ENCODE measurements at regions not wholly inside any gene's neighbourhood (a gene's known extent, or its start where the extent isn't known, plus 50 kb on each side); places are given as distances from the start of the nearest gene placed in this dataset.
"Not testable (repeated sequence)": the region's sequence is repeated elsewhere in the genome, so short reads cannot be mapped to it uniquely, and the experiment has no call there.

- not testable (repeated sequence) for H3K27me3 ChIP-seq (ENCODE audit: control insufficient read depth in 3 of 3, insufficient read depth in 3 of 3, low read depth in 1 of 3, low read length in 3 of 3); H3K79me1 ChIP-seq (ENCODE audit: low read depth, low read length); H3K36me3 ChIP-seq (replicated peaks in 1 of 2; ENCODE audit: control insufficient read depth in 2 of 2, insufficient read depth in 2 of 2, low read length in 2 of 2); H3K14ac ChIP-seq (ENCODE audit: low read length); H3K4me2 ChIP-seq (ENCODE audit: insufficient read depth, low read length, poor library complexity, severe bottlenecking); DNase-seq (ENCODE audit: low spot score); H2AFZ ChIP-seq (ENCODE audit: low read length); H3K27ac ChIP-seq (replicated peaks; ENCODE audit: low read length); H4K8ac ChIP-seq (ENCODE audit: low read depth, low read length); H3K9me3 ChIP-seq (replicated peaks in 1 of 2; ENCODE audit: control insufficient read depth in 2 of 2, insufficient read depth in 1 of 2, low read depth in 1 of 2, low read length in 2 of 2); H3K4ac ChIP-seq (ENCODE audit: low read length); H3K9ac ChIP-seq (ENCODE audit: low read depth, low read length, poor library complexity); H2AK5ac ChIP-seq (ENCODE audit: low read depth, low read length); H3K23ac ChIP-seq (ENCODE audit: low read depth, low read length, poor library complexity); H3K4me1 ChIP-seq (ENCODE audit: control insufficient read depth in 2 of 2, insufficient read depth in 1 of 2, low read depth in 1 of 2, low read length in 2 of 2); H3K18ac ChIP-seq (ENCODE audit: low read length); H3K4me3 ChIP-seq (ENCODE audit: low read length in 2 of 2); H2BK15ac ChIP-seq (ENCODE audit: low read length); H4K91ac ChIP-seq (ENCODE audit: low read depth, low read length, poor library complexity); H2BK5ac ChIP-seq (ENCODE audit: low read length); H2BK120ac ChIP-seq (ENCODE audit: low read depth, low read length); H2BK12ac ChIP-seq (ENCODE audit: low read length)
- no CpG with 5 or more reads among the region's 6 CpGs for WGBS, 2 donors (ENCODE audit: extremely low coverage in 2 of 2, insufficient read length in 2 of 2, insufficient replicate concordance in 1 of 2)
Measured at GRCh38 chr1:146774988-146775387, 163.1 kb upstream of the NBPF12 start.

- not testable (repeated sequence) for H3K4me2 ChIP-seq (ENCODE audit: insufficient read depth, low read length, poor library complexity, severe bottlenecking); H3K4me1 ChIP-seq (ENCODE audit: control insufficient read depth in 2 of 2, insufficient read depth in 1 of 2, low read depth in 1 of 2, low read length in 2 of 2); H2BK15ac ChIP-seq (ENCODE audit: low read length); H3K4me3 ChIP-seq (ENCODE audit: low read length in 2 of 2); H3K27me3 ChIP-seq (ENCODE audit: control insufficient read depth in 3 of 3, insufficient read depth in 3 of 3, low read depth in 1 of 3, low read length in 3 of 3); H2AK5ac ChIP-seq (ENCODE audit: low read depth, low read length); H3K14ac ChIP-seq (ENCODE audit: low read length); H3K23ac ChIP-seq (ENCODE audit: low read depth, low read length, poor library complexity); H2BK12ac ChIP-seq (ENCODE audit: low read length); H3K9me3 ChIP-seq (replicated peaks in 1 of 2; ENCODE audit: control insufficient read depth in 2 of 2, insufficient read depth in 1 of 2, low read depth in 1 of 2, low read length in 2 of 2); H3K18ac ChIP-seq (ENCODE audit: low read length); H3K27ac ChIP-seq (replicated peaks; ENCODE audit: low read length); DNase-seq (ENCODE audit: low spot score); H3K4ac ChIP-seq (ENCODE audit: low read length); H4K8ac ChIP-seq (ENCODE audit: low read depth, low read length); H2BK5ac ChIP-seq (ENCODE audit: low read length); H3K79me1 ChIP-seq (ENCODE audit: low read depth, low read length); H3K36me3 ChIP-seq (replicated peaks in 1 of 2; ENCODE audit: control insufficient read depth in 2 of 2, insufficient read depth in 2 of 2, low read length in 2 of 2); H4K91ac ChIP-seq (ENCODE audit: low read depth, low read length, poor library complexity); H2AFZ ChIP-seq (ENCODE audit: low read length); H3K9ac ChIP-seq (ENCODE audit: low read depth, low read length, poor library complexity); H2BK120ac ChIP-seq (ENCODE audit: low read depth, low read length)
- WGBS, 2 donors (ENCODE audit: extremely low coverage in 2 of 2, insufficient read length in 2 of 2, insufficient replicate concordance in 1 of 2): no CpG with 5 or more reads among the region's 7 CpGs
Measured at GRCh38 chr1:146774271-146774670, 163.9 kb upstream of the NBPF12 start.

- H3K4me2 ChIP-seq (ENCODE audit: insufficient read depth, low read length, poor library complexity, severe bottlenecking); H2BK12ac ChIP-seq (ENCODE audit: low read length); H3K79me1 ChIP-seq (ENCODE audit: low read depth, low read length); H2AK5ac ChIP-seq (ENCODE audit: low read depth, low read length); H3K4me3 ChIP-seq (ENCODE audit: low read length in 2 of 2); H2AFZ ChIP-seq (ENCODE audit: low read length); H3K14ac ChIP-seq (ENCODE audit: low read length); H3K18ac ChIP-seq (ENCODE audit: low read length); H3K4me1 ChIP-seq (ENCODE audit: control insufficient read depth in 2 of 2, insufficient read depth in 1 of 2, low read depth in 1 of 2, low read length in 2 of 2); H3K27me3 ChIP-seq (ENCODE audit: control insufficient read depth in 3 of 3, insufficient read depth in 3 of 3, low read depth in 1 of 3, low read length in 3 of 3); H2BK15ac ChIP-seq (ENCODE audit: low read length); H3K27ac ChIP-seq (replicated peaks; ENCODE audit: low read length); H2BK120ac ChIP-seq (ENCODE audit: low read depth, low read length); H2BK5ac ChIP-seq (ENCODE audit: low read length); H4K91ac ChIP-seq (ENCODE audit: low read depth, low read length, poor library complexity); H3K23ac ChIP-seq (ENCODE audit: low read depth, low read length, poor library complexity); H3K4ac ChIP-seq (ENCODE audit: low read length); H4K8ac ChIP-seq (ENCODE audit: low read depth, low read length); H3K36me3 ChIP-seq (replicated peaks in 1 of 2; ENCODE audit: control insufficient read depth in 2 of 2, insufficient read depth in 2 of 2, low read length in 2 of 2); H3K9me3 ChIP-seq (replicated peaks in 1 of 2; ENCODE audit: control insufficient read depth in 2 of 2, insufficient read depth in 1 of 2, low read depth in 1 of 2, low read length in 2 of 2); DNase-seq (ENCODE audit: low spot score): not testable (repeated sequence)
- peak overlapping the region; percentile 21 for H3K9ac ChIP-seq (ENCODE audit: low read depth, low read length, poor library complexity)
- no CpG with 5 or more reads among the region's 16 CpGs for WGBS, 2 donors (ENCODE audit: extremely low coverage in 2 of 2, insufficient read length in 2 of 2, insufficient replicate concordance in 1 of 2)
Measured at GRCh38 chr1:146771409-146771808, 166.7 kb upstream of the NBPF12 start.

GRCh38 chr1:146770998-146771397, 167.1 kb upstream of the NBPF12 start:
- H3K14ac ChIP-seq (ENCODE audit: low read length); H3K18ac ChIP-seq (ENCODE audit: low read length); H3K4ac ChIP-seq (ENCODE audit: low read length); H3K4me1 ChIP-seq (ENCODE audit: control insufficient read depth in 2 of 2, insufficient read depth in 1 of 2, low read depth in 1 of 2, low read length in 2 of 2); H2BK5ac ChIP-seq (ENCODE audit: low read length); H3K9me3 ChIP-seq (replicated peaks in 1 of 2; ENCODE audit: control insufficient read depth in 2 of 2, insufficient read depth in 1 of 2, low read depth in 1 of 2, low read length in 2 of 2); H3K36me3 ChIP-seq (replicated peaks in 1 of 2; ENCODE audit: control insufficient read depth in 2 of 2, insufficient read depth in 2 of 2, low read length in 2 of 2); H2BK15ac ChIP-seq (ENCODE audit: low read length); H3K9ac ChIP-seq (ENCODE audit: low read depth, low read length, poor library complexity); H3K4me3 ChIP-seq (ENCODE audit: low read length in 2 of 2); H2AK5ac ChIP-seq (ENCODE audit: low read depth, low read length); H2AFZ ChIP-seq (ENCODE audit: low read length); DNase-seq (ENCODE audit: low spot score); H3K79me1 ChIP-seq (ENCODE audit: low read depth, low read length); H3K27me3 ChIP-seq (ENCODE audit: control insufficient read depth in 3 of 3, insufficient read depth in 3 of 3, low read depth in 1 of 3, low read length in 3 of 3); H4K8ac ChIP-seq (ENCODE audit: low read depth, low read length); H3K23ac ChIP-seq (ENCODE audit: low read depth, low read length, poor library complexity); H4K91ac ChIP-seq (ENCODE audit: low read depth, low read length, poor library complexity); H3K27ac ChIP-seq (replicated peaks; ENCODE audit: low read length); H2BK120ac ChIP-seq (ENCODE audit: low read depth, low read length); H2BK12ac ChIP-seq (ENCODE audit: low read length); H3K4me2 ChIP-seq (ENCODE audit: insufficient read depth, low read length, poor library complexity, severe bottlenecking): not testable (repeated sequence)
- WGBS, 2 donors (ENCODE audit: extremely low coverage in 2 of 2, insufficient read length in 2 of 2, insufficient replicate concordance in 1 of 2): no CpG with 5 or more reads among the region's 3 CpGs
